Aorta (tissue), 5 donors: ENCODE measurements at regions not wholly inside any gene's neighbourhood (a gene's known extent, or its start where the extent isn't known, plus 50 kb on each side); places are given as distances from the start of the nearest gene placed in this dataset.

ENCODE experiments used
- ATAC-seq: fragments of 200-7000 bp; cut with Tn5 transposase; one replicate; pipeline ENCODE4 v1.9.1; 2022; ENCODE audit warnings: moderate library complexity; ENCODE audit not compliant: low FRiP score
- DNase-seq, 2 donors: peaks; one replicate each; pipeline ENCODE4 v3.0.0-alpha.2; 2020
- H3K27ac ChIP-seq, 2 donors: one replicate each; pipeline ENCODE4 v1.5.1; 2013; ENCODE audit warnings: low read length in 2 of 2, mild to moderate bottlenecking in 2 of 2, moderate library complexity in 2 of 2, control low read depth in 1 of 2, inconsistent platforms in 1 of 2, low read depth in 1 of 2
- H3K27me3 ChIP-seq, 2 donors: one replicate each; pipeline ENCODE4 v1.6.1; 2013; ENCODE audit warnings: control low read depth in 1 of 2, low read length in 1 of 2, mild to moderate bottlenecking in 1 of 2, moderate library complexity in 1 of 2; ENCODE audit not compliant: insufficient read depth in 2 of 2, control insufficient read depth in 1 of 2
- H3K36me3 ChIP-seq, 2 donors: one replicate each; pipeline ENCODE4 v1.6.1; 2013; ENCODE audit warnings: control low read depth in 1 of 2, low read length in 1 of 2, mild to moderate bottlenecking in 1 of 2; ENCODE audit not compliant: insufficient read depth in 2 of 2, control insufficient read depth in 1 of 2
- H3K4me1 ChIP-seq, 2 donors: one replicate each; pipeline ENCODE4 v1.6.1; 2013; ENCODE audit warnings: low read length in 2 of 2, control low read depth in 1 of 2, mild to moderate bottlenecking in 1 of 2, moderate library complexity in 1 of 2; ENCODE audit not compliant: insufficient read depth in 2 of 2, control insufficient read depth in 1 of 2
- H3K4me3 ChIP-seq, 2 donors: one replicate each; pipeline ENCODE4 v1.5.1; 2013; ENCODE audit warnings: low read length in 2 of 2, control low read depth in 1 of 2, mild to moderate bottlenecking in 1 of 2
- H3K9me3 ChIP-seq: one replicate; pipeline ENCODE4 v1.6.1; 2013; ENCODE audit warnings: mild to moderate bottlenecking, low read length; ENCODE audit not compliant: control insufficient read depth
- WGBS, 2 donors: extraction: QIAGEN DNeasy Blood & Tissue Kit; methylation state at CpG; one replicate each; pipeline ENCODE4 v1.1.7; 2013; 5-methylcytosine and 5-hydroxymethylcytosine counted together
- intact Hi-C, 2 donors: fragments of 100-400 bp; cut with DNase I; formaldehyde crosslinking; loops; one replicate each; pipeline versions ENCODE4 v1.14.2 to v1.15.0; 2022
- donor health status: healthy with polysubstance abuse.
- donor health status: Bipolar disorder and iron deficiency.
- donor health status: DM: no; HTN: no; CAD: no.
- donor health status: DM: no; HTN: no; CAD: no.
- donor health status: DM: yes; HTN: yes; CAD: no.

- DNase-seq: no peak
- Histone ChIP-seq H3K36me3 (no peaks in the 10 kb centered on the region), H3K9me3 (no peaks in the 10 kb centered on the region), H3K4me1 (no peaks in the 10 kb centered on the region), H3K27ac (no peak overlapping the region), H3K4me3 (no peak overlapping the region), H3K27me3 (no peaks in the 10 kb centered on the region)
- intact Hi-C loops: no loop called here
- WGBS, 2 donors: 75 to 82% methylated on average over 2 of the region's 2 CpGs
- no peak for ATAC-seq
These were observed 245.9 kb downstream of the MID1IP1 start for GRCh38 chrX:39047174-39047573.

DNA sequence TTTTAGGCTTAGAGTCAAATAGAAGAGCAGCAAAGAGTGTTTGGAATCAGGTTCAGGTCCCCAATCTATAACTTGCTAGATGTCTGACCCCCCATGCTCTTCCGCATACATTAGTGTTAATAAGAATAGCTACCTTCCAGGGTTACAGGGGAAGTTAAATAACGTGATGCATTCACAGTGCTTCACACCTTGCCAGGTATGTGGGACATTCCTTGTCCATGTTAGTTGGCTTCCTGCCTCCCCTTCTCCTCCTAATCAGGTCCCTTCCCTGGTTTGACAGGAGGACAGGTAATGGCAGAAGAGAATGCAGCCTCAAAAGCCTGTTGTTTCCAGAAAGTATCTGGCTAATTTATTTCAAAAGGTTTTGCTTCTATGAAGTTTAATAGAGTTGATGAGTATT lies 248.7 kb downstream of the MID1IP1 start:
- ATAC-seq: no peak
- DNase-seq: no peak
- 74 to 87% methylated on average over 2 of the region's 2 CpGs for WGBS, 2 donors
- H3K36me3 ChIP-seq: no peaks in the 10 kb centered on the region
- H3K4me1 ChIP-seq: no peaks in the 10 kb centered on the region
- no peak overlapping the region for H3K27ac ChIP-seq
- intact Hi-C loops: no loop called here
- H3K9me3 ChIP-seq: no peaks in the 10 kb centered on the region
- H3K4me3 ChIP-seq: no peak overlapping the region
- no peaks in the 10 kb centered on the region for H3K27me3 ChIP-seq

DNA sequence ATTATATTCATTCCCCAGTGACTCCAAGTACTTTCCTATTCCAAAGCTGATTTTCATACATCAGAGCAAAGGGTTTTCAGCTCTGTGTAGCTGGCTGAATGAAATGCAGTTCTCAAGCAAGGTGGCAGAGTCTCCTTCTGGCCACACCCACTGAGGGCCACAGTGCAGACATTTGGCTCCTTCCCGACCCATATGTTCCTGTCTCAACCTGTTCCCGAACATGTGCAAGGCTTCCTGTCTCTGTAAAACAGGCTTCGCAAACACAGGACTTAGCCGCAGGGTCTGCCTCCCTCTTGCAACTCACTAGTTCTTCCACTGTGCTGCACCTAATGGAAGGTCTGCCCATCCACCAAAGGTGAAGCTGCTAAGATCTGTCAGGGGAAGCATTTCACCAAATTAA lies 249.2 kb downstream of the MID1IP1 start:
- intact Hi-C loops: no loop called here
- Histone ChIP-seq H3K9me3 (no peaks in the 10 kb centered on the region), H3K27ac (no peak overlapping the region), H3K4me3 (no peak overlapping the region), H3K27me3 (no peaks in the 10 kb centered on the region), H3K36me3 (no peaks in the 10 kb centered on the region), H3K4me1 (no peaks in the 10 kb centered on the region)
- ATAC-seq: no peak
- WGBS, 2 donors: 82 to 92% methylated on average over 4 of the region's 4 CpGs
- DNase-seq: no peak

DNA sequence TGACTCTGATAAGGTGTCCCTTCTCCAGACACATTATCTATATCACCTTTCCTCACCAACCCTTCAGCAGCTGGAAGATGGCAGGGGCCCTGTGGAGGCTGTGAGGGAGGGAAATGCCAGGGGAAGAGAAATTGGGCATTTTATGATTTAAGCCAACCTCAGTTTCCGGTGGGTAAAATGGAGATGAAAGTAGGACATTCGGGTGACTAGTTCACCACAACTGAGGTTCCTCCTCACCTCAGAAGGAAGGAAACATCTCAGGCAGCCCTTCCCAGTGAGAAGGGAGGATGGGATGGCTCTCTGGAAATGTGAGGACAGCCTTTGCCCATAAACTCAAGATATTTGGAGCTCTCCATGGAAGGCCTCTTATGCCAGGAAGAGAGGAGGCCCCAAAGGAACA lies 251.5 kb downstream of the MID1IP1 start:
- no peak overlapping the region for H3K27ac ChIP-seq
- H3K4me3 ChIP-seq: no peak overlapping the region
- no peaks in the 10 kb centered on the region for H3K27me3 ChIP-seq
- WGBS, 2 donors: 89 to 94% methylated on average over 2 of the region's 2 CpGs
- no peaks in the 10 kb centered on the region for H3K9me3 ChIP-seq
- intact Hi-C loops: no loop called here
- ATAC-seq: no peak
- DNase-seq: no peak
- H3K36me3 ChIP-seq: no peaks in the 10 kb centered on the region
- H3K4me1 ChIP-seq: no peaks in the 10 kb centered on the region

DNA sequence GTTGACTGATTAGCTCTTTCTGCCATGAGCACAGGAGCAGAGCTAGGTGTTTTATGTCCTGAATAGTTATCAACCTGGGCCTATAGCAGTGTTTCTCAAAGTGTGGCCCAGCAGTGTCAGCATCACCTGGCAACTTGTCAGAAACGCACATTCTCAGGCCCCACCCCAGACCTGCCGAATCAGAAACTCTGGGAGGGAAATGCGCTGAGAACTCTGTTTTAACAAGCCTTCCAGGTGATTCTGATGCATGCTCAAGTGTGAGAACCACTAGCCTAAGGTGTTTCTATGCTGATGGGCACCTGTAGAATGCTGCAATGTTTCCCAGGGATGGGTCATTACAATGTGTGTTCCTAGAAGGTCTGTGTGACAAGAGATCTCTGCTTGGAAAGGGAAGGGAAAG lies 257.5 kb downstream of the MID1IP1 start:
- Histone ChIP-seq H3K27me3 (no peaks in the 10 kb centered on the region), H3K4me1 (no peaks in the 10 kb centered on the region), H3K4me3 (no peak overlapping the region), H3K27ac (no peak overlapping the region), H3K36me3 (no peaks in the 10 kb centered on the region), H3K9me3 (no peaks in the 10 kb centered on the region)
- WGBS, 2 donors: 69 to 94% methylated on average over 3 of the region's 3 CpGs
- intact Hi-C loops: no loop called here
- DNase-seq: no peak
- ATAC-seq: no peak

- Histone ChIP-seq H3K9me3 (no peaks in the 10 kb centered on the region), H3K4me3 (no peak overlapping the region), H3K4me1 (no peaks in the 10 kb centered on the region), H3K36me3 (no peaks in the 10 kb centered on the region), H3K27me3 (no peaks in the 10 kb centered on the region), H3K27ac (no peak overlapping the region)
- ATAC-seq (no peak), DNase-seq (no peak)
- intact Hi-C loops: no loop called here
These were observed 258.6 kb downstream of the MID1IP1 start for GRCh38 chrX:39059866-39060265.

DNA sequence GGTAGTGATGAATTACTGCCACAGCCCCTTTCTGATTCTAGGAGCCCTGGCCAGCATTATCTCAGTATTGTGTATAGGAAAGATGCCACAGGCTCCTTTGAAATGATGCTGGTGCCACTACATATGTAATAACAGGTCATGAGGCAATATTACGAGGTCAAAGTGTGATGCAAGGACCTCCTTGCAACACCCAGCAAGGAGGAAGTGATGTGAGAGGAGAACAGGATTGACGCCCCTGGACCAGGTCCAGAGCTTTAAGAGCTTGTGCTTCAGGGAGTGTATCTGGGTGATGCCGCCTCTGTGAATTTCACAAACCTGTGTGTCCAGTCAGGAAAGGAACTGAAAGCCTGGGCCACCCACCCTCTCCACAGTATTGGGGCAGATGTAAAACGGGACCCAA lies 261.8 kb downstream of the MID1IP1 start:
- H3K36me3 ChIP-seq: no peaks in the 10 kb centered on the region
- H3K4me1 ChIP-seq: no peaks in the 10 kb centered on the region
- 80 to 89% methylated on average over 4 of the region's 4 CpGs for WGBS, 2 donors
- no peaks in the 10 kb centered on the region for H3K9me3 ChIP-seq
- no peaks in the 10 kb centered on the region for H3K27me3 ChIP-seq
- ATAC-seq: no peak
- intact Hi-C loops: no loop called here
- H3K4me3 ChIP-seq: no peak overlapping the region
- no peak for DNase-seq
- no peak overlapping the region for H3K27ac ChIP-seq

DNA sequence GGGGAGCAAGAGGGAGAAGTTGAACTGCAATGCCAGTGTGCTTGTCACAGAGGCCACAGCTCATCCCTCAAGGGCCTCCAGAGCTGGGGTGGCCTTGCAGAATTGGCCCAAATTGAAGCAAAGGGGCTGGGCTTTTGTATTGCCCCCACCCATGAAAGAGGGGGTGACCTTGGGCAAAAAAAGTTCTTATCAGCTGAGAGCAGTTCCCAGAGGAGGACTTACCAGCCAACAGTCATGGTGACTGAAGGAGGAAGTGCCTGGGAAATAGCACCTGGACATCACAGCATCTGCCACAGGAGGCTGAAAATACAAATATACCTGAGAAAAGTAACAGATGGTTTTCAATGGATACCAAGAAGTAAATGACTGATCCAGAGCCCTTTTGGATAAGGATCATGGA lies 262.4 kb downstream of the MID1IP1 start:
- intact Hi-C loops: no loop called here
- H3K4me3 ChIP-seq: no peak overlapping the region
- ATAC-seq (no peak), DNase-seq (no peak)
- H3K4me1 ChIP-seq: no peaks in the 10 kb centered on the region
- no peak overlapping the region for H3K27ac ChIP-seq
- no peaks in the 10 kb centered on the region for H3K36me3 ChIP-seq
- H3K9me3 ChIP-seq: no peaks in the 10 kb centered on the region
- no peaks in the 10 kb centered on the region for H3K27me3 ChIP-seq

DNA sequence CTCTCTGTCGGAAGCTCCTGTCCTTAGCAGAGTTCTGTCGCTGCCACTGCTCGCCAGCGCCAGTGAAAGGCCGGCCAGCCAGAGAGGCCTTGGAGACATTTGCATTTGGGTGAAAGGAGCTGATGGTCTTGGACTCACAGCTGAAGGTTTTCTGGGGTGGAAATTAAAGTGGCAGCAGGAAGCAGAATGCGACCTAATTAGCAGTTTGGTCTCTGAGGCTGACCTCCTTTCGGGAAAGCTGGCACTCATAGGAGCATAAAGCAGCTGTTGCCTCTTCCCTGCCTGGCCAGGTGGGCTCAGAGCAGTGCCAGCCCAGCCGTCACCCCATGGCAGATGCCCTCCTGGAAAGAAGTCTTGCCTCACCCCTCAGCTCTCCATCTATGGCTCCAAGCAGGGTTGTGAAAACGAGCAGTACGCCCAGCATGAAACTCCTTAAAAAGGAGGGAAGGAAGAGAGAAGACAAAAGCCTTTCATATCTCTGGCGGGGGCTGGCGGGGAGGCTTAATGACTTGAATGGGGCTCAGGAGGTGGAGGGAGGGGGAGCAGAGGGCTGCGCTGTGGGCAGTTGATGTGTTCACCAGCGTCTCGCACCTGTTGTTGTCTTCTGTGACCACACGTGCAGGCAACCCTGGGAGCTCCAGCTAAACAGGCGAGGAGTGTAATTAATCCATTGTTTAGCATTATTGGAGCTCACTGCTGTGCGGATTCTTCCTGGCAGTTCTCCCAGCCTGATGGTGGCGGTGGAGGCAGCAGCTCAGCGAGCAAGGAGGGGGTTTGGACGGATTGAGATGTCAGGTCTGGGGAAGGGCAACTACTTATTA lies 264.0 kb downstream of the MID1IP1 start:
- H3K9me3 ChIP-seq: no peaks in the 10 kb centered on the region
- DNase-seq (no peak), ATAC-seq (no peak)
- H3K27ac ChIP-seq: no peak overlapping the region
- no peak overlapping the region for H3K4me3 ChIP-seq
- intact Hi-C loops: no loop called here
- WGBS, 2 donors: 70 to 93% methylated on average over 21 of the region's 21 CpGs
- no peaks in the 10 kb centered on the region for H3K27me3 ChIP-seq
- H3K4me1 ChIP-seq: no peaks in the 10 kb centered on the region
- no peaks in the 10 kb centered on the region for H3K36me3 ChIP-seq
